K562 (cell line): ENCODE measurements at regions not wholly inside any gene's neighbourhood (a gene's known extent, or its start where the extent isn't known, plus 50 kb on each side); places are given as distances from the start of the nearest gene placed in this dataset.

Source experiments
- ATAC-seq: fragments of 200-7000 bp; cut with Tn5 transposase; 3 replicates; pipeline ENCODE4 v1.9.1; 2020; ENCODE audit warnings: moderate library complexity
- BruUV-seq: library from RNA; stranded (reverse); fragments of 400-500 nt; replicated peaks from 2 replicates; lab custom pipeline; 2021; lab: Mats Ljungman, UMichigan
- CTCF ChIA-PET: fragments of 300-600 bp; formaldehyde crosslinking; extraction: SDS; loops from one replicate; lab custom pipeline; 2021; ENCODE audit warnings: low intra/inter-chr PET ratio; lab: Yijun Ruan, JAX
- POLR2A ChIA-PET: fragments of 300-600, 350-650 bp; sonication (Branson Sonifier 250); formaldehyde crosslinking; extraction: SDS; loops from one replicate; lab custom pipeline; 2021; ENCODE audit warnings: antibody characterized with exemption, inconsistent platforms; lab: Yijun Ruan, JAX
- DNase-seq, 4 experiments: peaks; one replicate each; pipeline versions ENCODE4 v3.0.0 to v3.0.0-alpha.2; 2011 to 2018; ENCODE audit warnings: low spot score in 3 of 4, mixed read lengths in 3 of 4; ENCODE audit errors: extremely low read depth in 1 of 4
- FAIRE-seq: peaks from 2 replicates; lab custom pipeline; 2011; peaks lifted over from hg19 to GRCh38; lab: Jason Lieb, UNC
- H2AFZ ChIP-seq: 2 replicates; pipeline ENCODE4 v1.6.0; 2011; ENCODE audit warnings: low read depth, low read length, control low read depth, inconsistent platforms
- H3K27ac ChIP-seq: fragments of 200-600 bp; 3 replicates; pipeline ENCODE4 v1.8.0; 2011; ENCODE audit warnings: low read depth, mild to moderate bottlenecking, control low read depth, inconsistent platforms, low read length, moderate library complexity, mixed read lengths; ENCODE audit errors: extremely low read depth
- H3K27me3 ChIP-seq, 2 experiments: fragments of 300-600 bp in 1 of 2; 2 replicates in 1 of 2; 3 replicates in 1 of 2; pipeline versions ENCODE4 v1.6.0 to v1.8.0; 2011; ENCODE audit warnings: inconsistent platforms in 2 of 2, low read length in 2 of 2, mild to moderate bottlenecking in 1 of 2, mixed read lengths in 1 of 2, moderate library complexity in 1 of 2; ENCODE audit not compliant: control insufficient read depth in 2 of 2, insufficient read depth in 2 of 2
- H3K36me3 ChIP-seq: fragments of 300-600 bp; 3 replicates; pipeline ENCODE4 v1.8.0; 2011; ENCODE audit warnings: mild to moderate bottlenecking, low read length, inconsistent platforms; ENCODE audit not compliant: control insufficient read depth, insufficient read depth
- H3K4me1 ChIP-seq, 2 experiments: fragments of 200-600 bp in 1 of 2; replicated peaks in 1 of 2; 2 replicates in 1 of 2; 3 replicates in 1 of 2; pipeline versions ENCODE4 v1.5.1 to v1.8.0; 2011; ENCODE audit warnings: inconsistent platforms in 2 of 2, low read length in 2 of 2, mild to moderate bottlenecking in 1 of 2, mixed read lengths in 1 of 2, moderate library complexity in 1 of 2; ENCODE audit not compliant: control insufficient read depth in 2 of 2, insufficient read depth in 2 of 2
- H3K4me2 ChIP-seq: 2 replicates; pipeline ENCODE4 v1.6.1; 2011; ENCODE audit warnings: low read length, control low read depth, inconsistent platforms, mixed read lengths; ENCODE audit not compliant: insufficient read depth
- H3K4me3 ChIP-seq: fragments of 200-600 bp; sonication (generic), shearing (Covaris generic); 2 replicates; pipeline ENCODE4 v1.5.1; 2016; ENCODE audit warnings: control low read depth, inconsistent platforms
- H3K79me2 ChIP-seq: fragments of 200-600 bp; 3 replicates; pipeline ENCODE4 v1.8.0; 2011; ENCODE audit warnings: low read length, inconsistent platforms; ENCODE audit not compliant: control insufficient read depth, insufficient read depth
- H3K9ac ChIP-seq, 2 experiments: 2 replicates each; pipeline versions ENCODE4 v1.6.0 to v1.6.1; 2011; ENCODE audit warnings: low read depth in 2 of 2, low read length in 2 of 2, control low read depth in 1 of 2, inconsistent platforms in 1 of 2, mild to moderate bottlenecking in 1 of 2, mixed read lengths in 1 of 2; ENCODE audit not compliant: insufficient read depth in 1 of 2
- H3K9me1 ChIP-seq: one replicate; pipeline ENCODE4 v1.6.0; 2011; ENCODE audit warnings: inconsistent platforms, mild to moderate bottlenecking, low read length, moderate library complexity; ENCODE audit not compliant: control insufficient read depth, insufficient read depth
- H3K9me3 ChIP-seq: replicated peaks from 2 replicates; pipeline ENCODE4 v1.5.1; 2011; ENCODE audit warnings: low read depth, low read length, inconsistent platforms; ENCODE audit not compliant: control insufficient read depth, insufficient read depth
- H4K20me1 ChIP-seq: replicated peaks from 2 replicates; pipeline ENCODE4 v1.6.1; 2011; ENCODE audit warnings: low read length, inconsistent platforms, mixed read lengths; ENCODE audit not compliant: control insufficient read depth, insufficient read depth
- BCLAF1 ChIP-seq, 2 experiments: fragments of 450-650 bp in 1 of 2; IDR thresholded peaks; 2 replicates each; pipeline ENCODE4 v1.6.1; 2011 to 2017; ENCODE audit warnings: low read depth in 2 of 2, antibody characterized with exemption in 1 of 2, borderline replicate concordance in 1 of 2, low read length in 1 of 2, mild to moderate bottlenecking in 1 of 2, mixed read lengths in 1 of 2; ENCODE audit not compliant: control insufficient read depth in 1 of 2
- KLF13 ChIP-seq: fragments of 450-650 bp; IDR thresholded peaks from 2 replicates; pipeline ENCODE4 v1.6.1; 2016; ENCODE audit warnings: missing genetic modification characterization, low read depth, mild to moderate bottlenecking, missing compliant biosample characterization, moderate library complexity, borderline replicate concordance
- NELFE ChIP-seq: IDR thresholded peaks from 2 replicates; pipeline ENCODE4 v1.6.1; 2011; ENCODE audit warnings: mild to moderate bottlenecking; ENCODE audit not compliant: insufficient read depth, insufficient read length
- SMAD3 ChIP-seq: fragments of 450-650 bp; formaldehyde crosslinking; conservative IDR thresholded peaks from 2 replicates; pipeline ENCODE4 v1.4.0; 2020; ENCODE audit warnings: mild to moderate bottlenecking
- WGBS: fragments of 100-300 bp; shearing (Covaris generic); methylation state at CpG from one replicate; pipeline ENCODE4 v1.1.6; 2016; ENCODE audit warnings: low coverage, mixed read lengths; ENCODE audit not compliant: insufficient coverage; ENCODE audit errors: missing lambda C conversion rate; 5-methylcytosine and 5-hydroxymethylcytosine counted together
- in situ Hi-C: fragments of 300-500 bp; cut with MboI; formaldehyde crosslinking; loops from 4 replicates; pipeline ENCODE4 v1.15.0; 2018; ENCODE audit warnings: inconsistent platforms, mixed read lengths
- intact Hi-C: fragments of 100-400 bp; cut with micrococcal nuclease; formaldehyde crosslinking; loops from 2 replicates; pipeline ENCODE4 v1.14.2; 2022

- Histone ChIP-seq H4K20me1 (no peaks in the 10 kb centered on the region), H3K9me1 (no peaks in the 10 kb centered on the region), H3K4me1 (no peaks in the 10 kb centered on the region), H3K36me3 (no peaks in the 10 kb centered on the region), H3K4me3 (no peak overlapping the region), H3K27ac (no peak overlapping the region), H3K79me2 (no peaks in the 10 kb centered on the region), H2AFZ (no peak overlapping the region), H3K9me3 (no peaks in the 10 kb centered on the region), H3K27me3 (no peaks in the 10 kb centered on the region; a peak in 1 of 5 replicates), H3K9ac (no peak overlapping the region), H3K4me2 (no peak overlapping the region)
- WGBS: 0% methylated on average over 1 of the region's 1 CpG
- CTCF ChIA-PET: no interaction called here
- TF ChIP-seq NELFE: no peak
- TF ChIP-seq SMAD3 (CRISPR knock-in tag): no peak
- TF ChIP-seq KLF13 (tag): no peak
- TF ChIP-seq BCLAF1 (IDR thresholded peaks at IDR 0.05; ENCODE audit: borderline replicate concordance in 1 of 2, control insufficient read depth in 1 of 2, low read depth in 2 of 2, low read length in 1 of 2): no peak
- ATAC-seq (no peak), DNase-seq (no peak), FAIRE-seq (no peak)
- intact Hi-C loops (no loop called here), in situ Hi-C loops (no loop called here)
- BruUV-seq: no TSS peak
- POLR2A ChIA-PET: no interaction called here
Observed at GRCh38 chr5:90182726-90183125, 226.8 kb downstream of the CETN3 start.
